Right lung (tissue), 2 donors: ENCODE measurements at regions not wholly inside any gene's neighbourhood (a gene's known extent, or its start where the extent isn't known, plus 50 kb on each side); places are given as distances from the start of the nearest gene placed in this dataset.

Experiments used
- DNase-seq, 2 donors: peaks; one replicate each; pipeline ENCODE4 v3.0.0-alpha.2; 2013

DNA sequence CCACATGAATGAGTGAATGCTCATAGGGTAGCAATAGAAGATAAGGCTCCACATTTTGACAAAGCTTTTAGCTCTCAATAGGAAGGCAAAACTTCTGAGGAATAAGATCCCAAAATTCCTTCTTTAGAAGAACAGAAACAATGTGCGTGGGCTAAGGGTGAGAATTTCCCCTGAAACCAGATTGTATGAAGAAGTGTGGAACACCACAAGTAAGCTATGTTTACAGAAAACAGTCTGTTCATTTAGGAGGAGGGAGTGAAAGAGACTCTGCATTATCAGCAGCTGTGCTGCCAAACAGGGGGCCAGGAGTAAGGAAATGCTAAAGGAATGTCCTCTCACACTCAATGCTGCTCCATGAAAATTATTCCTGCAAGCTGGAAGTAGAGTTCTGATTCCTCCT is 851.6 kb downstream of the CENPC start:
- DNase-seq = no peak

DNA sequence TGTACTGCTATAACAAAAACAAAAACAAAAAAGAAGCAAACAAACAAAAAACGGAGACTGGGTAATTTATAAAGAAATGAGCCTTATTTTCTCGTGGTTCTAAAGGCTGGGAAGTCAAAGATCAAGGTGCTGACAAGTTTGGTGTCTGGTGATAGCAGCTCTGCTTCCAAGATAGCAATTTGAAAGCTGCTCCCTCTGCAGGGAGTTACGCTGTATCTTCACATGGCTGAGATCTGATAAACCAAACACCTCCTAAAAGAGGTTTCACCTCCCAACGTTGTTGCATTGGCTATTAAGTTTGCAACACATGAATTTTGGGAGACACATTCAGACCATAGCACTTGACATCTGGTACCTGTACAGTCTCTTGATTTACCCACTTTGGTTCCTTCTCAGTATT is 854.2 kb downstream of the CENPC start:
- no peak for DNase-seq

DNA sequence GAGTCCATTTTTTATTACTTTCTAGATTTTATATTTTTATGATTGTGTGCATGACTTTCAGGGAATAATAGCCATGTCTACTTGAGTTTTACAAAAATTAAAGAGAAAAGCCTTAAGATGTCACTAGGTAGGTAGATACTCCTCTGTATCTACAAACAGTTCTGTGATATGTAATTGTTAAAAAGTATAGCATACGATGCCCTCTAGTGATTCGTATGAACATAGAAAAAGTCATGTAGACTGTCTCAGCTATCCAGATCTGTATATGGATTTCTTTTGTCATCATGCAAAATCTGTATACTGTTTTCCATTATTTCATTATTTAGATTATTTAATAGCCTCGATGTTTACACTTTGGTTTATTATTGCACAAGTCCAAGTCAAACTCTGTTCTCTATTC is 856.6 kb downstream of the CENPC start:
- no peak for DNase-seq

DNA sequence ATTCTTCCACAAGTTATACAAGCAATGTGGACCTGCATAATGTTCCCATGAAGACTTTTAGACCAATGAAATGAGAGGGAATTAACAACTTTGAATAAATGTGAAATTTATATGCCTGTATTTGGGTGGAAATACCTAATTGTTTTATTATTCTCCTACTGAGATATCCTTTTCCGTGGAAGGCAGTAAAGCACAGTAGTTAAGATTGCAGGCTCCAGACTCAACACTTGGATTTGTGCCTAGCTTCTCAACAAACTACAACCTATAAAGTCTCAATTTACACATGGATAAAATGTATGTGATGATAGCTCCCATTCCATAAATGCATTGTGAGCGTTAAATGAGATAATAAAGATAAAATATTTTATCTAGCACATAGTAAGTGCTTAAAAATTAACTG is 857.8 kb downstream of the CENPC start:
- DNase-seq = no peak

DNA sequence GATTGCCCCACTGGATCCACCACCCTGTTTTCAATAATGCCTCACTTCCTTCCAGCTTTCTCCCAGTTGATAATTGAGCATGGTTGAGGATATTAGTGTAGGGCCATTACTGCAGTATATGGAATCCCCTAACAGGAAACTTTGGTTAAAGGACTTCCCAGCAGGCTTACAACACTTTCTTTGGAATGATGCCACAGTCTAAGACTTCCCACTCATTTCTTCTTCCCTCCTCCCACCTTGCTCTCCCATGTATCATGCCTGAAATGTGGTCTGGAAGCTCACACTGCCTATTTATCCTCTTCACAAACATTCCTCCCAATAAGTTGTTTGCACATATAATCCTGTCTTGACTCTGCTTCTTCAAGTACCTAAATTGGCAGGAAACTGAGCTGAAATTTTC is 863.3 kb downstream of the CENPC start:
- no peak for DNase-seq

DNA sequence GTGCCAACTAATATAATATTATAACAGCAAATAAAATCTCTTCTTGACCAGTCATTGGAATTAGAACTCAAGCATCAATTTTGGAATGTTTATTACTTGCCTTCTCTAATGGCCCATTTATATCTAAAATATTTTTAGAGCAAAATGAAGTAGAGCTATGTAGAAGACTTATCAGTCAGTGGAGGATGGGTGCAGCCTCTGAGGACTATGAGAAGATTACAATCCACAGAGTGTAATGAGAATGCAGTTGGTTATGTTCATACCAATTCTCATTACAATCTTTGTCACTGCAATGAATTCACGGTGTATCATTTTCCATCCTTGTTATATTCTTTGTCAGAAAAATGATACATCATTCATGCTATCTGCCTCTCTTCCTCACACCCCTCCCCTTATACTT is 878.1 kb downstream of the CENPC start:
- DNase-seq = no peak

DNA sequence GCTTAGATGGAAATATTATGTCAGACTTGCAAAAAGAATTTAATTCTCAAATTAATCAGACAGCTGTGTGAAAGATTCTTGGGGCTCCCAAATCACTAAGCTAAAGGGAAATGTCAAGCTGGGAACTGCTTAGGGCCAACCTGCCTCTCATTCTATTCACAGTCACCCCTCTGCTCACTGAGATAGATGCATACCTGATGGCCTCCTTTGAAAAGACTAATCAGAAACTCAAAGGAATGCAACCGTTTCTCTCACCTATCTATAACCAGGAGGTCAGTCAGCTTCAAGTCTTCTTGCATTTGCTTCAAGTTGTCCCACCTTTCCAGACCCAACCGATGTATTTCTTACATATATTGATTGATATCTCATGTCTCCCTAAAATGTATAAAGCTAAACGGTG is 882.7 kb downstream of the CENPC start:
- no peak for DNase-seq

DNA sequence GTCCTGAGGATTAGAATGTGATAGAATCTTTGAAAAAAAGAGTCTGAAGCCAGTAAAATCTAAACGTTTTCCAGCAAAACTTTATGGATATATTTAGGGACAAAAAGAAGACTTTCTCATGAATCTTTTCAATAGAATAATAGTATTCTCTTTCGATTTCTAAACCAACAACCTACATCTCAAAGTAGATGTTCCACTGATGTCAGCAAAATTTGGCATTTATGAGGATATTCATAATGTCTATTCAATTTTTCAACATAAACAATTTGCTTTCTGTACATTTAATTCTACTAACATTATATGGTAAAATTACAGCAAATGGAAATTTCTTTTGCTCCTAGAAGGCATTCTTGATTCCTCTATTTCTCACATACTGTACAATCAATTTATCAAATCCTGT is 886.5 kb downstream of the CENPC start:
- DNase-seq = no peak

DNA sequence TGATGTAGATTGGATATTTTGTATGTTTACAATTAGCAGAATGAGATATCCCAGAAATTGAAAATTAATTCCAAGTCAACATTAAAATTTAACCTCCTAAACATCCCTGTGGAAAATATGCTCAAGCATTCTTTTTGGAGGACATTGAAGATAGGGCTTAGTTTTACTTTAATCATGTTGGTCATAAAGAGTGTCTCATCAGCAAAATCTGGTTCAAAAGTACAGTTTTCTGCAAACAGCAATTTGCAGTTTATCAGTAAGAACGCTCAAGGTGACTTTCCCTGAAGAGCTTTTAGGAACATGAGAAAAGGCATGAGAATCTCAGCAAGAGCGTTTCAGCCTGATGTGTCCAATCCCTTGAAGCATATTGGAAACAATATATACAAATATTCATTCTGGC is 889.8 kb downstream of the CENPC start:
- no peak for DNase-seq

DNA sequence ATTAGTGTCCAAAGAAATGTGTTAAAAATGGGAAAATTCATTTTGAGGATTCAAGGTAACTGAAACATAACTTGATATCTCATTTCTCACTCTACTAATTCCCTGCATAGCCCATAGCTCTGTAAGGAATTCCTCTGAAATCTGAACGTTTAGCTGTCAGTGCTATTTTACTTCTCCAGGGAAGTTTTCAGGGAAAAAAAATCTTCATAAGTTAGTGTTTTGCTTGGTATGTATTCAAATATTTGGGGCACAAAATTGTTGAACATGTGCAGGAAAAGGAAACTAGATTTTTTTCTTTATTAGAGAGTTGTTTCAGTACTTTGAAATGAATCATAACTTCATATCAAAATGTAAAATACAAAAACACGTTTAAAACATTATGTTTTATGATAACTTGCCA is 891.4 kb downstream of the CENPC start:
- no peak for DNase-seq

DNA sequence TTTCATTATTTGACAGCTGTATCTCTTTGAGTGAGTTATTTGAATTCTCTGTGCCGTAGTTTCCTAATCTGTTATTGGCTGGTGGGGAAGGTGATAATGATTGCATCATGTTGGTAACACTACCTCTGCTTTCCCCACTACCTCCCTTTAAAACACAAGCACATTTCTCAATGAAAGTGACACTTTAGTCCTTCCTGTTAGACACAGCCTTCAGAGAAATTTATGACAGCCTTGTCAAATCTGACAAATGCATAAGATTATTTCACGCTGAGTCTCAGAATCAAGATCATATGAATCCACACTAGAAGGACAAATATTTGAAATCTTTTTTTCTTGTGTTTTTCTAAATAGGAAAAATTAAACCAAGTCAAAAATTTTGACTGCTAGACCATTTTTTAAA is 896.1 kb downstream of the CENPC start:
- DNase-seq = no peak

DNA sequence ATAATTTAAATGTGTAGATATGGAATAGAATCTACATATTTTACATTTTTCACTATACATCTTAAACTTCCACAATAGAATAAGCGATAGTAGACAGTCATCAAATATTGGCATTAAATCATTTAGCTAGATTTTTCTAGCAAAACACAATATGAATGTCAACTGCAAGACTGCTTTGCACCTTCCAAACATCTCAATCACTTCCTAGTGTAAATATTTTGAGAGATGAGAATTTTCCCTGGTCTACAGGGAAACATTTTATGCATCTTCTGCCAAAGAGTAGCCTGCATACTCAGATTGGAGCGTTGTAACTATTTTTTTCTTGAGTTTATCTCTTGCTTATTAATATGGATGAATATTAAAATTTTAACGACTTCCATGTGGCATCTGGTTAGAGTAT is 897.4 kb downstream of the CENPC start:
- DNase-seq = no peak

DNA sequence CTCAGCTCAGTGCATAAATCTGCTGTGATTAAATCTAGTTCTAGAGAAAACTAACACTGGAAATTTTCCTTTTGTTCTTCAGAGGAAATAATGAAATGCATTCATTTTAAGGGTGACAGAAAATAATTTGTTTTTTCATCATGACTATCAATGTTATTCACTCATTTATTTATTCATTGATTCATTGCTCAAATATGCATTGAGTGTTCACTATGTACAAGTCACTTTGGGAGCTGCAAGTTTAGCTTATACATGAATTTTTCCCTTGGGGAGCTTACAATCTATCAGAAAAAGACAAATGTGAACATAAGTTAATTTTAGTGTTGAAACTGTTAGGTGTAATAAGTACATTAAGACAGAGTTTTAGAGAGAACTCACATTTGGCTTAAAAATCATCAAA is 897.8 kb downstream of the CENPC start:
- no peak for DNase-seq

DNA sequence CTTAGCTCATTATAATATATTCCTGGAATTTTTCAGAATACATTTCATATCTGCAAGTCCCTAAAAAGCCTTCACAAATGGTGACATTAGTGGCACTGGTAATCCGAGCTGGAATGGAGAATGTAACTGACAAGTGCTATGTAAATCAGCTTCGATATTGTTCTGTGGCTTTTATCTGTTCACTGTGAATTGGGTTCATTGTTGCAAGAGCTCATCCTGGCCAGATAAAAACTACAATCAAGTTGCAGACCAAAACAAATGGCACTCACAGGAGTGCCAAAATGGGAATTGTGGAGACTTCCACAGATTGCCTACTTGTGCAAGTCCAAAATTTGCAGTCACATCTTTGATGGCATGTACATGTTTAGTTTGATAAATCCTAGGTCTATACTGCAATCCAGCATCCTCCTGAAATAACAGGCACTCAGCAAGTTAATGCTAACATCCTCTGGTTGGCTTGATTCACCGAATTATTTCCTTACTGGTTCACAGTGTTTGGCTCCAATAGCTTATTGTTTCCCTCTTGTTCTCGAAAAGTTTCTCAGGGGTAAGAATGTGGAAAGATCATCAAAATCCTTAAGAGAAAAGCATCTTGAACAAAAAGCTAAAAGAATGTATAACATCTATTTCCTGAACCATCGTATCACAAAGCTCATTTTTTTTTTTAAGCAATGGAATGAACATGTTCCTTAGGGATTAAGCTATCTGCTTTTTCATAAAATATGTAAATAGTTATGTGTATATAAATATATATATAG is 904.9 kb downstream of the CENPC start:
- DNase-seq = no peak

DNA sequence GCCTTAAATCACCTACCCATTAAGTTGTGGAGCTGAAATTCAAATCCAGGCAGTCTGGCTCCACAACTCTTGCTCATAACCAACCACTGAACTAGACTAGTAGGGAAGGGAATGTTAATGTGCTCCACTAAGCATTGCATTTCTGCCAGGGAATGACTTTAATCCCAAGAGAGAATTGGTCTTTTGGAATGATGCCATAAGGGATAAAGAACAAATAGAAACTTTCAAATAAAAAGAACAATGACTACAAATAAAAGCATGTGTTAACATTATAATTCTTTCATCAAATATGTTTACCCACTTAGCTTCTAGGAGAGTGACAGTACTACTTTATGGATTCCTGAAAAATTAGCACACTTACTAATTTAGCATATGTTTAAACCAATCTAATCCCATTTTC is 905.9 kb downstream of the CENPC start:
- DNase-seq = no peak

DNA sequence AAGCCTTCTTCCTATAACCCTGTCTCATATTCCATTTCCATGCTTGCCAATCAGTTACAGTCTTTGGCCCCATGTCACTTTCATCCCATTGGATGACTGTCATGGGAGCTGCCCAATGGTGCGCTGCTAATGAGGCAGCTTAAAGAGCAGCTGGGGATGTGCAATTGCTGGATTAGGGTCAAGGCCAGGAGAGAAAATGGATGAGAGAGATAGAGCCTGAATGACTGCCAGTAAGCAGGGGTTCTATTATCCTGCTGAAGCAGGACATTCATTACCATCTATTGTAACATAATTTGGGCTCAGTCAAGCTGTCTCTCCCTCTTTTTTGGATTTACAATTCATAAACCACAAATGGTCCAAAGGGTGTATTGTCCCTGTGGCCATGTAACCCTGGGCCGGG is 909.0 kb downstream of the CENPC start:
- no peak for DNase-seq

DNA sequence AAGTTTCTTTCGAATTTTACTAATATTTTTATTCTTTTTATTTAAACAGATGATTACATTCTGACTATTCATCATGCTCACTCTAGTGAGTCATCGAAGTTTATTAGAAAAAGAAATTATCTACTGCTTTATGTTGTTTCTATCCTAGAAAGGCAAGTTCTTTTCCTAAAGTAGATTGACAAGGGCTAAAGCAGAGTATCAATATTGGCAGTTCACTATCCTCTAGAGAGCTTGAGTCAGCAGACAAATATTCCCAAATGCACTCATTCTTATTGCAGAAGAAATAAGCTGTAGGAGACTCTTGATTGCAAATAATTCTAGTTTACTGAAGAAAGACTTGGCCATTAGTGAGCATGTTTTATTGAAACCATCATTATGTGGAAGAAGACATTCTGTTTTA is 911.8 kb downstream of the CENPC start:
- DNase-seq = no peak

DNA sequence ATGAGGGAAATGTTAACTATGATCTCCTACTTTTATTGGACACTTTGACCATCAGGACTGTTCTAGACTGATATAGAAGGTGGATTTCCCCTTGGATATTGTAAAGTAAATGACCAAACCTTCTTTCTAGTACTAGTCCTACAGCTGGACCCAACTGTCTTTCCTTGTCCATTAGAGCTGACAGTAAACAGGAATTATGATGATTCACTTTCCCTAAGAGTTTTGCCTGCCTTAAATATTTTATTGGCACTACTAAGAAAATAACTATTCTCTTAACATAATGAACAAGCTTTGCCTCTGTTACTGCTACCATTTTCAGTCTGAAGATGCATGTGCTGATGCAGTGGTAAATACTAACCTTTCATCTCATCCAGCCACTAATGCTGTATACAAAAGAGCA is 915.4 kb downstream of the CENPC start:
- DNase-seq = no peak

DNA sequence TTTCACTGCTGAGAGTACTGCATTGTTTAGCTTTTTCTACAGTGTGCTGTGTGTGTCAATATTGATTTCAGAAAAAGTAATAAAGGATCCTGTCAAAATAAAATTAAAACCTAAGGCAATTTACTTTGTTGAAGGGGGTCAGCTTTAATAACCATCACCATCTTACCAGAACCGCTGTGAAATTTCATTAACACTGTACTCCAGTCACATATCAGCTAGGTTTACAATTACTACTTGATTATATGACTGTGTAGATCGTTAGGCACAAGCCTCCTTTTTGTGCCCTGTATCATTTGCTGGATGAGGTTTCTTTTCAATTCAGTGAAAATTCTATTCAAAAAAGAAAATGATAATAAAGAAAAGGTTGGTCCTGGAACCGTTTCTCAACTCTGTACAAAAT is 917.2 kb downstream of the CENPC start:
- no peak for DNase-seq

DNA sequence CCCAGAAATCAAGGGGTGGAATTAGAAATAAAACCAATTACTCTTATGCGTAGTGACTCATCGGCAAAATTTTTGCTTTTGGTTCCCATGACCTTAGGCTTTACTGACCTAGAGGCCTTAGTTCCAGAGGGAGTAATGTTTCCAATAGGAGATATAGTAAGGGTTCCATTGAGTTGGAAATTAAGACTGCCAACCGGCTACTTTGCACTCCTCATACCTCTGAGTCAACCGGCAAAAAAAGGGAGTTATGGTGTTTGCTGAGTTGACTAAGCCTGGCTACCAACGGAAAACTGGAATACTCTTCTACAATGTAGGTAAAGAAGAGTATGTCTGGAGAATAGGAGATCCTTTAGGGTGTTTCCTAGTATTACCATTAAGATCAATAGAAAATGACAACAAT is 919.8 kb downstream of the CENPC start:
- DNase-seq = no peak

DNA sequence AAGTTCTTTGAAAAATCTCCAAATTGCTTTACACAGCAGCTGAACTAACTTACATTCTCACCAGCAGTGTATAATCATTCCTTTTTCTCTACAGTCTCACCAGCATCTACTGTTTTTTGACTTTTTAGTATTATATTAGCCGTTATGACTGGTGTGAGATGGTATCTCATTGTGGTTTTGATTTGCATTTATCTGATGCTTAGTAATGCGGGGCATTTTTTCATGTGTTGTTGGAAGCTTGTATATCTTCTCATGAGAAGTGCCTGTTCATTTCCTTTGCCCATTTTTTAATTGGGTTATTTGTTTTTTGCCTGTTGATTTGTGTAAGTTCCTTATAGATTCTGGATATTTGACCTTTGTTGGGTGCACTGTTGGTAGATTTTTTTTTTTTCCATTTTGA is 931.7 kb downstream of the CENPC start:
- no peak for DNase-seq

DNA sequence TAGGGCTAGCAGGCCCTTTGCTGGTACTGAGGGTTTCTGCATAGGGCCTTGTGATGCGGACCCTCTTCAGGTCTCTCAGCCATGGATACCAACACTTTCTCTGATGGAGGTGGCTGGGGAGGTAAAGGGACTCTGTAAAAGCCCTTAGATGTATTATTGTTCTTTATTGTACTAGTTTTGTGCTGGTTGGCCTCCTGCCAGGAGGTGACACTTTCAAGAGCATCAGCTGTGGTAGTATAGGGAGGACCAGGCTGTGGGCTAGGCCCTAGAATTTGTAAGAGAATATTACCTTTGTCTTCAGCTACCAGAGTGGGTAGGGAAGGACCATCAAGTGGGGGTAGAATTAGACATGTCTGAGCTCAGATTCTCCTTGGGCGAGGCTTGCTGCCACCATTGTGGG is 936.3 kb downstream of the CENPC start:
- DNase-seq = no peak

DNA sequence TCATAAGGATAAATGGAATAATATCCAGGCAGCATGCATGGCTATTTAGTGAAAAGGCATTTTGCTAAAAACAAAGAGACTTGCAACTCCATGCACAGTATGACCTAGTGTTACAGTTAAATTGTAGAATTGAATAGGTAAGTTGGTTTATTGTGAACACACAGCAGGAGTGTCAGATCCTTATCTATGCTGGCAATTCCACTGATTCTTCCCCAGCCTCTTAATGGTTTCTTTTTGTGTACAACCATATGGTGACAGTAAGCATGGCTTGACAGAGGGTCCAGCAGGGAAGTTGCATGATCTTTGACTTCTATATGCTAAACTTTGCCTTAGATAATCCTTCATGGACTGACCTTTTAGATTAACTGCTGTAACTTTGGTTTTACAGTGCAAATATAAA is 936.6 kb upstream of the EPHA5 start:
- DNase-seq = no peak

DNA sequence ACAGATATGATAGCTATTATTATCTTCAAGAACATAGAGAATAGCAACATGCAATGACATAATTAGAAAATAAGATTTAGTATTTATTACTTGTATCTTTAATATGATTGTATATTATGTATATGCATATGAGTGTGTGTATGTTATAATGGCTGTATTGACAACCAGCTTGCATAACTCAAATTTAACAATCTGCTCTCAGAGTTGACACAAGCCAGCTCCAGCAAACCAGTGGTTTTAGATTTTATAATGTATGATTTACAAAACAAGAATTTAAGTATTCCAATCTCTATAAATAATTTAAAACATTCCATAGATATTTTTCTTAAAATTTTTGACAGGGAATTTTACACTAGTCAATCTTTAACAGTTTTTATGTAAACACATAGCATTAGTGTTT is 935.9 kb upstream of the EPHA5 start:
- DNase-seq = no peak

DNA sequence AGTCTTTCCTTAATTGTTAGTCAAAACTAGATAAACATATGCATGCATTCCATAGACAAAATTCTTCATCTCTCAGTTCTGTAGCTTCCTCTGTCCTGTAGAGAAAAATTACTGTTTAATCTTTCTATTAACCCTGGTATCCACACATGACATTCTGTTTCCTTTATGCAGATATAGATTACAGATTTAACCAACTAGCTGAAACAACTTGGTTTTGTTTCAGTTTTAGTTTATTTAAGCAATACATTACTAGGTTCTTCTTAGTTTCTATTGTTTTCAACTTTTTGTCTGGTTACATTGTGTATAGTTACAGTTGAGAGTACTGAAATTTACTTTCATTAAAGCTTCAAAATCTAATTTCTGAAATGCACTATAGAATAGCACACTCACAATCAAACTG is 933.9 kb upstream of the EPHA5 start:
- no peak for DNase-seq
